H1 (cell line): ENCODE measurements at regions not wholly inside any gene's neighbourhood (a gene's known extent, or its start where the extent isn't known, plus 50 kb on each side); places are given as distances from the start of the nearest gene placed in this dataset.

Experiments
- CBX5 ChIP-seq: fragments of 300-800, 300-1000 bp; sonication (generic); IDR thresholded peaks from 2 replicates; pipeline ENCODE4 v1.7.1; 2016; ENCODE audit warnings: antibody characterized with exemption, low read length, low read depth
- CBX8 ChIP-seq: fragments of 300-800, 300-1000 bp; sonication (generic); IDR thresholded peaks from 2 replicates; pipeline ENCODE4 v1.7.1; 2016; ENCODE audit warnings: low read depth, low read length, borderline replicate concordance

DNA sequence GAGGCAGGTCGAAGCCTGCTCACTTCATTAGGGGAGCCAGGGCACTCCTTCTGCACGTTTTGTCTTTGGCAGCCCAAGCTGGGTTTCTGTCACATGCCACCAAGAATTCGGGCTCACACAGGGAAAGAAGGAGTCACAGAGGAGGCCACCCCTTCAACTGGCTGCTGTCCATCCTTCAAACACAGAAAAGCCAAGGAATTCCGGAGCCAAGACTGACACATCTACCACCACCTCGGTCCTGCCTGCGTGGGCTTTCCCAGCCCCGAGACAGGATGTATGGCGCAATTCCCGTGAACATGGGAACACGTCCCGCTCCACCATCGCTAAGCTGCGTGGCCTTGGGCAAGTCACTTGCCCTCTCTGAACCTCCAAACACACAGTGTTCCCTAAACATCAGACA lies 70.4 kb downstream of the NCOR2 start (continued):
- TF ChIP-seq CBX5 (no peak), CBX8 (no peak)
